HEK293 (cell line): ENCODE measurements at regions not wholly inside any gene's neighbourhood (a gene's known extent, or its start where the extent isn't known, plus 50 kb on each side); places are given as distances from the start of the nearest gene placed in this dataset.

Experiments
- CTCF ChIA-PET: fragments of 350-600 bp; formaldehyde crosslinking; extraction: SDS; loops from one replicate; lab custom pipeline; 2021; ENCODE audit warnings: antibody characterized with exemption; lab: Yijun Ruan, JAX
- POLR2A ChIA-PET: fragments of 300-600 bp; formaldehyde crosslinking; extraction: SDS; loops from one replicate; lab custom pipeline; 2020; ENCODE audit warnings: antibody characterized with exemption, inconsistent platforms; lab: Yijun Ruan, JAX
- H3K27ac ChIP-seq: fragments of 200-500 bp; sonication (Bioruptor generic); 2 replicates; pipeline ENCODE4 v1.5.1; 2014; ENCODE audit warnings: low read depth, low read length, control low read depth, inconsistent platforms; ENCODE audit errors: extremely low read depth
- H3K36me3 ChIP-seq, 2 experiments: fragments of 200-500 bp in 1 of 2; sonication (Bioruptor generic) in 1 of 2; 1 replicate in 1 of 2; 2 replicates in 1 of 2; pipeline ENCODE4 v1.5.1; 2014 to 2017; ENCODE audit warnings: inconsistent platforms in 2 of 2, low read length in 2 of 2; ENCODE audit not compliant: control insufficient read depth in 2 of 2, insufficient read depth in 1 of 2
- H3K4me1 ChIP-seq: fragments of 200-500 bp; sonication (Bioruptor generic); 2 replicates; pipeline ENCODE4 v1.5.1; 2014; ENCODE audit warnings: mild to moderate bottlenecking, low read length, inconsistent platforms; ENCODE audit not compliant: control insufficient read depth, insufficient read depth
- H3K4me3 ChIP-seq: 2 replicates; pipeline ENCODE4 v1.5.1; 2011; ENCODE audit warnings: low read depth, mild to moderate bottlenecking, control low read depth, low read length, moderate library complexity
- H3K9me3 ChIP-seq: fragments of 200-500 bp; sonication (Bioruptor generic); 2 replicates; pipeline ENCODE4 v1.5.1; 2014; ENCODE audit warnings: low read depth, low read length, inconsistent platforms; ENCODE audit not compliant: control insufficient read depth, insufficient read depth
- EGR2 ChIP-seq: fragments of 450-650 bp; formaldehyde crosslinking; IDR thresholded peaks from 2 replicates; pipeline ENCODE4 v1.5.1; 2016; ENCODE audit warnings: low read depth, missing biosample characterization, missing genetic modification characterization
- HIC1 ChIP-seq: fragments of 450-650 bp; formaldehyde crosslinking; IDR thresholded peaks from 2 replicates; pipeline ENCODE4 v1.5.1; 2016; ENCODE audit warnings: missing biosample characterization, missing genetic modification characterization
- PATZ1 ChIP-seq: fragments of 450-650 bp; formaldehyde crosslinking; IDR thresholded peaks from 2 replicates; pipeline ENCODE4 v1.5.1; 2016; ENCODE audit warnings: missing biosample characterization, missing genetic modification characterization
- PRDM1 ChIP-seq: fragments of 450-650 bp; formaldehyde crosslinking; IDR thresholded peaks from 2 replicates; pipeline ENCODE4; 2016; ENCODE audit warnings: missing biosample characterization, missing genetic modification characterization
- ZBTB1 ChIP-seq: fragments of 450-650 bp; formaldehyde crosslinking; IDR thresholded peaks from 2 replicates; pipeline ENCODE4 v1.5.1; 2016; ENCODE audit warnings: missing biosample characterization, missing genetic modification characterization
- ZBTB10 ChIP-seq: fragments of 450-650 bp; formaldehyde crosslinking; IDR thresholded peaks from 2 replicates; pipeline ENCODE4 v1.5.1; 2016; ENCODE audit warnings: missing biosample characterization, missing genetic modification characterization
- ZBTB17 ChIP-seq: fragments of 450-650 bp; formaldehyde crosslinking; IDR thresholded peaks from 2 replicates; pipeline ENCODE4 v1.5.1; 2016; ENCODE audit warnings: missing biosample characterization, missing genetic modification characterization
- ZBTB8A ChIP-seq: fragments of 450-650 bp; formaldehyde crosslinking; IDR thresholded peaks from 2 replicates; pipeline ENCODE4 v1.5.1; 2016; ENCODE audit warnings: missing biosample characterization, missing genetic modification characterization
- ZFP69B ChIP-seq: fragments of 450-650 bp; formaldehyde crosslinking; IDR thresholded peaks from 2 replicates; pipeline ENCODE4 v1.5.1; 2016; ENCODE audit warnings: missing biosample characterization, missing genetic modification characterization
- ZNF114 ChIP-seq: fragments of 450-650 bp; formaldehyde crosslinking; IDR thresholded peaks from 2 replicates; pipeline ENCODE4 v1.5.0; 2017; ENCODE audit warnings: missing biosample characterization, missing genetic modification characterization
- ZNF311 ChIP-seq: fragments of 450-650 bp; formaldehyde crosslinking; IDR thresholded peaks from 2 replicates; pipeline ENCODE4 v1.5.1; 2017; ENCODE audit warnings: missing biosample characterization, missing genetic modification characterization, borderline replicate concordance
- ZNF366 ChIP-seq: fragments of 450-650 bp; formaldehyde crosslinking; conservative IDR thresholded peaks from 2 replicates; pipeline ENCODE4 v1.5.1; 2016; ENCODE audit warnings: missing biosample characterization, missing genetic modification characterization
- ZNF398 ChIP-seq: fragments of 450-650 bp; formaldehyde crosslinking; IDR thresholded peaks from 2 replicates; pipeline ENCODE4 v1.5.1; 2017; ENCODE audit warnings: missing biosample characterization, missing genetic modification characterization
- ZNF529 ChIP-seq: fragments of 450-650 bp; formaldehyde crosslinking; IDR thresholded peaks from 2 replicates; pipeline ENCODE4 v1.5.1; 2017; ENCODE audit warnings: missing genetic modification characterization, missing biosample characterization; ENCODE audit not compliant: insufficient replicate concordance
- ZNF626 ChIP-seq: fragments of 450-650 bp; sonication (Bioruptor Pico); formaldehyde crosslinking; IDR thresholded peaks from 2 replicates; pipeline ENCODE4 v1.5.1; 2018; ENCODE audit warnings: missing biosample characterization, missing genetic modification characterization, inconsistent platforms
- ZNF639 ChIP-seq: fragments of 450-650 bp; formaldehyde crosslinking; IDR thresholded peaks from 2 replicates; pipeline ENCODE4 v1.5.1; 2016; ENCODE audit warnings: missing biosample characterization, missing genetic modification characterization
- ZNF670 ChIP-seq: fragments of 450-650 bp; formaldehyde crosslinking; IDR thresholded peaks from 2 replicates; pipeline ENCODE4 v1.5.1; 2016; ENCODE audit warnings: missing biosample characterization, missing genetic modification characterization, low read depth
- ZXDB ChIP-seq: fragments of 450-650 bp; formaldehyde crosslinking; IDR thresholded peaks from 2 replicates; pipeline ENCODE4 v1.5.1; 2016; ENCODE audit warnings: missing biosample characterization, missing genetic modification characterization
- TF ChIP-seq, protein P1 (sequence below): fragments of 450-650 bp; formaldehyde crosslinking; IDR thresholded peaks from 2 replicates; pipeline ENCODE4 v1.5.1; 2016; ENCODE audit warnings: missing biosample characterization, missing genetic modification characterization

- POLR2A ChIA-PET, result no interaction called here
- H3K4me3 ChIP-seq, result no peak overlapping the region
- H3K9me3 ChIP-seq, result no peaks in the 10 kb centered on the region
- no peaks in the 10 kb centered on the region for H3K4me1 ChIP-seq
- H3K27ac ChIP-seq, result no peak overlapping the region
- CTCF ChIA-PET, result no interaction called here
- no peaks in the 10 kb centered on the region for H3K36me3 ChIP-seq
- TF ChIP-seq ZNF398, result no peak
Measured at GRCh38 chr5:165028356-165028755, 1522.9 kb downstream of the MAT2B start.

DNA sequence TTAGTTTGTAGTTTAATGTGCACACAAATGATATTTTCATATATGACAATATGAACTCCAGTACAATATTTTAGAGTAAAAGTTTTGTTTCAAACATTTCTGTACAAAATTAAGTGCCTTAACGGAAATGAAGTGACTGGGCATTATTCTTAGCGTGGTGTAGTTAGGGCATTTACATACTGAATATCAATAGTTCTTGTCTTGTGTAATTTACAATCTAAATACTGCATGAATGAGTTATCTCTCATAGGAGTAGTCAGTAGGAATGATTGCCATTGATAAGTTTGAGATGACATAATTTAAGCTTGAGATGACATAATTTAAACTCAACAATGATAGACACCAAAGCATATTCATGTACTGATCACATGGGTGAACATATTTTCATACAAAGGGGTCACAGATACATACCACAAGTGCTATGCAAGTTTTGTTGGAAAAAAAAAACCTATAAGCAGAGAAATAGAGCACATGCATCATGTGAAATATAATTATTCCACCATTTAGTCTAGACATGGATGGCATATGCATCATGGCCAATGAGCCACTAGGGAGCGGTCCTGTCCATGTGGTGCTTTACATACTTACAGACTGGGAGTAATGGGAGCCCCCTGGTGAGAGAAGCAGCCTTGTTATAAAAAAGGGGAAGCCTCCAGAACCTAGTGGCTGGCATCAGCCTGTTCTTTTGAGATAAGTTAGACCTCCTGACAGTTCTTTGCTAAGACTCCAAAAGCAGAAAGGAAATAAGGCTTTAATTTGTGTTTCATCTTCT lies 1523.9 kb downstream of the MAT2B start:
- no peak overlapping the region for H3K4me3 ChIP-seq
- no peaks in the 10 kb centered on the region for H3K36me3 ChIP-seq
- ChIA-PET POLR2A (no interaction called here), CTCF (interaction anchor here (0.7 kb wide), 1 partner anchor 174 kb away, joined by 4 read pairs; no protein-coding TSS in a partner anchor)
- no peaks in the 10 kb centered on the region for H3K9me3 ChIP-seq
- TF ChIP-seq, protein P1, sequence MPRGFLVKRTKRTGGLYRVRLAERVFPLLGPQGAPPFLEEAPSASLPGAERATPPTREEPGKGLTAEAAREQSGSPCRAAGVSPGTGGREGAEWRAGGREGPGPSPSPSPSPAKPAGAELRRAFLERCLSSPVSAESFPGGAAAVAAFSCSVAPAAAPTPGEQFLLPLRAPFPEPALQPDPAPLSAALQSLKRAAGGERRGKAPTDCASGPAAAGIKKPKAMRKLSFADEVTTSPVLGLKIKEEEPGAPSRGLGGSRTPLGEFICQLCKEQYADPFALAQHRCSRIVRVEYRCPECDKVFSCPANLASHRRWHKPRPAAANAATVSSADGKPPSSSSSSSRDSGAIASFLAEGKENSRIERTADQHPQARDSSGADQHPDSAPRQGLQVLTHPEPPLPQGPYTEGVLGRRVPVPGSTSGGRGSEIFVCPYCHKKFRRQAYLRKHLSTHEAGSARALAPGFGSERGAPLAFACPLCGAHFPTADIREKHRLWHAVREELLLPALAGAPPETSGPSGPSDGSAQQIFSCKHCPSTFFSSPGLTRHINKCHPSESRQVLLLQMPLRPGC, result no peak
- TF ChIP-seq ZNF626 (tag by site-specific recombination), result no peak
- no peak for TF ChIP-seq ZNF529 (tag by site-specific recombination)
- no peak for TF ChIP-seq ZNF639 (tag by site-specific recombination)
- no peak for TF ChIP-seq ZNF670 (tag by site-specific recombination)
- no peak for TF ChIP-seq PRDM1 (tag by site-specific recombination)
- TF ChIP-seq ZBTB1, result no peak
- no peak for TF ChIP-seq ZNF311
- TF ChIP-seq ZBTB10 (tag by site-specific recombination), result no peak
- no peak for TF ChIP-seq ZFP69B (tag by site-specific recombination)
- no peak for TF ChIP-seq ZNF366 (tag by site-specific recombination)
- H3K27ac ChIP-seq, result no peak overlapping the region
- H3K4me1 ChIP-seq, result no peaks in the 10 kb centered on the region

- Histone ChIP-seq H3K36me3 (no peaks in the 10 kb centered on the region), H3K4me1 (no peaks in the 10 kb centered on the region), H3K27ac (no peak overlapping the region), H3K9me3 (no peaks in the 10 kb centered on the region), H3K4me3 (no peak overlapping the region)
- CTCF ChIA-PET, result no interaction called here
- POLR2A ChIA-PET, result no interaction called here
- TF ChIP-seq PATZ1, result no peak
- no peak for TF ChIP-seq ZBTB17 (tag by site-specific recombination)
- TF ChIP-seq ZNF114 (tag by site-specific recombination), result no peak
- no peak for TF ChIP-seq ZBTB8A (tag by site-specific recombination)
- TF ChIP-seq EGR2 (tag by site-specific recombination), result no peak
- TF ChIP-seq ZXDB (tag by site-specific recombination), result no peak
- no peak for TF ChIP-seq HIC1 (tag by site-specific recombination)
Measured at GRCh38 chr5:165030971-165031370, 1525.6 kb downstream of the MAT2B start.
